ENCODE measurements at regions not wholly inside any gene's neighbourhood (a gene's known extent, or its start where the extent isn't known, plus 50 kb on each side); places are given as distances from the start of the nearest gene placed in this dataset.

DNA sequence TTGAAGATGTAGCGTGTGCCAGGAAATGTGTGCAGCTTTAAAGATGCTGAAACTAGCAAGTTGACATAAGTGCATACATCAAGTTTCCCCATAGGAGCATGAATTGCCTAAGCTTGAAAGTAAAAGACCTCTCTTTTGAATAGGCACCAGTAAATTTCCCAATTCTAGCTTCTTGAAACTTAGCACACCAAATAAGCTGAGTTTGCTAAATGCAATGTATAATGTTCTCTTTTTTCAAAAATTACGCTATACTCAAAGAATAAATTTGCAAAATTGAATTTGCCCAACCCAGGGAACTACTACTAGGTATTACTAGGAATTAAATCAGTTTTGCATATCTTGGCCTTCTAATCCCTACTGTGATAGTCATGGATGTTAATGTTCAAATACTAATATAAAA is 923.9 kb upstream of the LCORL start:
- no peak overlapping the region for H3K4me3 ChIP-seq
- no peak for ATAC-seq
- 71 to 98% methylated on average over 2 of the region's 2 CpGs for WGBS, 2 donors (ENCODE audit: low coverage in 1 of 2)

DNA sequence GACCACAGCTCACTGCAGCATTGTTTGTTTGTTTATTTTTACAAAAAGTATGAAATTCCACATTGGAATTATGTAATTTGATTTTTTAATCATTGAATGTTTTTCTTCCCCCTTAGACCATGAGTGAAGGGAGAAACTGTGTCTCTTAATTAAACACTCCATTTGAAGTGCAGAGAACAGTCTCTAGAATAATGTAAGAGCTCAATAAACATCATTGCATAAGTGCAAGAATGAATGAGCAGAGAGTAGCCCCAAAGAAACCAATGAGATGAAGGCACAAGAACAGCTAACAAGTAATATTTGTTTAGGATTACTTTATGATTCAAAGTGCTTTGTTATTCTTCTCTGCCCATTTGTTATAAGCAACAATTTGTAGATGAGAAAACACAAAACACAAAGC is 921.3 kb upstream of the LCORL start:
- Histone ChIP-seq H3K4me1 (no peaks in the 10 kb centered on the region), H3K4me3 (no peak overlapping the region), H3K27me3 (no peaks in the 10 kb centered on the region), H3K9me3 (no peaks in the 10 kb centered on the region), H3K36me3 (no peaks in the 10 kb centered on the region), H3K27ac (no peak overlapping the region)
- ATAC-seq: no peak
- TF ChIP-seq POLR2A (IDR thresholded peaks at IDR 0.05) (no peak), EP300 (IDR thresholded peaks at IDR 0.05) (no peak), CTCF (IDR thresholded peaks at IDR 0.05) (no peak), POLR2AphosphoS5 (IDR thresholded peaks at IDR 0.05) (no peak)

More for the DNA sequence above, 923.9 kb upstream of the LCORL start:
- H3K27ac ChIP-seq: no peak overlapping the region
- H3K36me3 ChIP-seq: no peaks in the 10 kb centered on the region
- TF ChIP-seq CTCF (IDR thresholded peaks at IDR 0.05) (no peak), POLR2AphosphoS5 (IDR thresholded peaks at IDR 0.05) (no peak)
- no peaks in the 10 kb centered on the region for H3K27me3 ChIP-seq
- no peaks in the 10 kb centered on the region for H3K9me3 ChIP-seq
- H3K4me1 ChIP-seq: no peaks in the 10 kb centered on the region

GRCh38 chr4:18938343-18939099 is 917.0 kb upstream of the LCORL start:
- Histone ChIP-seq H3K27ac (no peak overlapping the region), H3K36me3 (no peaks in the 10 kb centered on the region), H3K4me3 (no peak overlapping the region), H3K27me3 (no peaks in the 10 kb centered on the region), H3K4me1 (no peaks in the 10 kb centered on the region), H3K9me3 (no peaks in the 10 kb centered on the region)
- no peak for ATAC-seq
- TF ChIP-seq POLR2AphosphoS5 (IDR thresholded peaks at IDR 0.05): no peak
- TF ChIP-seq EP300 (IDR thresholded peaks at IDR 0.05): no peak
- no peak for TF ChIP-seq CTCF (IDR thresholded peaks at IDR 0.05)
- TF ChIP-seq POLR2A (IDR thresholded peaks at IDR 0.05): no peak
- 57 to 65% methylated on average over 3 of the region's 3 CpGs for WGBS, 2 donors (ENCODE audit: low coverage in 1 of 2)

DNA sequence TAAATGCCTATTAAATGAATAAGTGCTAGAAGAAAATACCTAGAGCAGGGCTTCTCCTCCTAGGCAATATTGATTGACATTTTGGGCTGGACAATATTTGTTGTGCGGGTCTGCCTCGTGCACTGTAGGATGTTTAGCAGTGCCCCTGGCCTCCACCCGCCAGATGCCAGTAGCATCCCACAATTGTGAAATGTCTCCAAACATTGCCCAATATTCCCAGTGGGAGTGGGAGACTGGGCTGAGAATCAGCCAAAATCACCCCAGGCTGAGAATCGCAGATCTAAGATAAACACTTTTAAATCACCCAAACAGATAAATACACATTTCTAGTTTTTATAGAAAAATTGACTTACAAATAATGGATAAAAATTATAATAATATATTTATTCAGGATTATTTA is 916.2 kb upstream of the LCORL start:
- no peak for TF ChIP-seq CTCF (IDR thresholded peaks at IDR 0.05)
- no peak for TF ChIP-seq POLR2AphosphoS5 (IDR thresholded peaks at IDR 0.05)
- TF ChIP-seq EP300 (IDR thresholded peaks at IDR 0.05): no peak
- TF ChIP-seq POLR2A (IDR thresholded peaks at IDR 0.05): no peak
- Histone ChIP-seq H3K27ac (no peak overlapping the region), H3K36me3 (no peaks in the 10 kb centered on the region), H3K9me3 (no peaks in the 10 kb centered on the region), H3K27me3 (no peaks in the 10 kb centered on the region), H3K4me3 (no peak overlapping the region), H3K4me1 (no peaks in the 10 kb centered on the region)
- no peak for ATAC-seq
- WGBS, 2 donors (ENCODE audit: low coverage in 1 of 2): 86 to 90% methylated on average over 2 to 3 of the region's 4 CpGs

DNA sequence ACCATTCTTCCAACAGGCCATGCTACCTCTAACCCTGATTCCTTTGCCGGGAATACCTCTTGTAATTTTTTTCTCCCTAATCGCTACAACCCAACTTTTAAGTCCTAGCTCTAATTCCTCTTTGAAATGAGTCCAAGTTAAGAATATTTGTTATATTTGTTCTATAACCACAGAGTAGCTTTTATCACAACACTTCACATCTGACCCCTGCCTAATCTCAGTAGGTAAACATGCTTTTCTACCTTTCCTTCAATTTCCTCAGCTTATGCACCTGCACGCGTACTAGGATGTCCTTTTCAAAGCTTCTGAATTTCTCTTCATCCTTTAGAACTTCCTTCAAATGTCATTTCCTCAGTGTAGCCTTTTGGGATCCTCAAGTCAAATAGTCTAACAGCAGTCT is 915.5 kb upstream of the LCORL start:
- no peak for ATAC-seq
- H3K36me3 ChIP-seq: no peaks in the 10 kb centered on the region
- no peak overlapping the region for H3K27ac ChIP-seq
- no peaks in the 10 kb centered on the region for H3K9me3 ChIP-seq
- TF ChIP-seq CTCF (IDR thresholded peaks at IDR 0.05) (no peak), POLR2A (IDR thresholded peaks at IDR 0.05) (no peak), EP300 (IDR thresholded peaks at IDR 0.05) (no peak), POLR2AphosphoS5 (IDR thresholded peaks at IDR 0.05) (no peak)
- no peak overlapping the region for H3K4me3 ChIP-seq
- WGBS, 2 donors (ENCODE audit: low coverage in 1 of 2): 83 to 96% methylated on average over 4 of the region's 4 CpGs
- H3K4me1 ChIP-seq: no peaks in the 10 kb centered on the region
- H3K27me3 ChIP-seq: no peaks in the 10 kb centered on the region
